Lower leg skin (tissue), 3 donors: ENCODE measurements at regions not wholly inside any gene's neighbourhood (a gene's known extent, or its start where the extent isn't known, plus 50 kb on each side); places are given as distances from the start of the nearest gene placed in this dataset.

Source experiments
- POLR2A ChIP-seq, 2 donors: fragments of 450-650 bp; IDR thresholded peaks; one replicate each; pipeline ENCODE4 v1.6.1; 2016 to 2017; ENCODE audit warnings: antibody characterized with exemption in 2 of 2, mild to moderate bottlenecking in 1 of 2, moderate library complexity in 1 of 2
- TF ChIP-seq, protein P1 (sequence below), 3 donors: fragments of 450-650 bp; IDR thresholded peaks; one replicate each; pipeline ENCODE4 v1.5.1; 2016; ENCODE audit warnings: antibody characterized with exemption in 3 of 3, mild to moderate bottlenecking in 3 of 3, moderate library complexity in 2 of 3

DNA sequence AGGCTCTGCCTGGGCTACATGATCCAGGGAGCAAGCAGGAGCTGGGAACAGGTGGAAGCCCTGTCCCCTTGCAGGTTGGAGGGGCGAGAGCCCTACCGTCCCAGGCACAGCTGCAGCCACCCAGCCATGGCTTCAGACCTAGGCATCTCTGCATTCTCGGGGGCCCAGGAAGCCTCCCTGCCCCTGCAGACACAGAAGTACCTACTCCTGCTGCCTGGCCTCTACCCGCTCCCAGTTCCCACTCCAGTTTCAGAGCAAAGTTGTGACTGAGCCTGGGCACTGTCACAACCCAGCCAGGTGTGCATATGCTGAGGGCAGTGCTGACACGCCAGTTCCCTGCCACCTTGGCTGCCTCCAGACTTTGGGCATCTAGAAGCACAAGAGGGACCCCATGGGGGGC, 645.9 kb downstream of the HTR1B start:
- TF ChIP-seq, protein P1, sequence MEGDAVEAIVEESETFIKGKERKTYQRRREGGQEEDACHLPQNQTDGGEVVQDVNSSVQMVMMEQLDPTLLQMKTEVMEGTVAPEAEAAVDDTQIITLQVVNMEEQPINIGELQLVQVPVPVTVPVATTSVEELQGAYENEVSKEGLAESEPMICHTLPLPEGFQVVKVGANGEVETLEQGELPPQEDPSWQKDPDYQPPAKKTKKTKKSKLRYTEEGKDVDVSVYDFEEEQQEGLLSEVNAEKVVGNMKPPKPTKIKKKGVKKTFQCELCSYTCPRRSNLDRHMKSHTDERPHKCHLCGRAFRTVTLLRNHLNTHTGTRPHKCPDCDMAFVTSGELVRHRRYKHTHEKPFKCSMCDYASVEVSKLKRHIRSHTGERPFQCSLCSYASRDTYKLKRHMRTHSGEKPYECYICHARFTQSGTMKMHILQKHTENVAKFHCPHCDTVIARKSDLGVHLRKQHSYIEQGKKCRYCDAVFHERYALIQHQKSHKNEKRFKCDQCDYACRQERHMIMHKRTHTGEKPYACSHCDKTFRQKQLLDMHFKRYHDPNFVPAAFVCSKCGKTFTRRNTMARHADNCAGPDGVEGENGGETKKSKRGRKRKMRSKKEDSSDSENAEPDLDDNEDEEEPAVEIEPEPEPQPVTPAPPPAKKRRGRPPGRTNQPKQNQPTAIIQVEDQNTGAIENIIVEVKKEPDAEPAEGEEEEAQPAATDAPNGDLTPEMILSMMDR (IDR thresholded peaks at IDR 0.05) = no peak
- TF ChIP-seq POLR2A (IDR thresholded peaks at IDR 0.05) = no peak
